H7 (cell line): ENCODE measurements at regions not wholly inside any gene's neighbourhood (a gene's known extent, or its start where the extent isn't known, plus 50 kb on each side); places are given as distances from the start of the nearest gene placed in this dataset.
A peak's percentile ranks its signal among the peaks of the same experiment; 100 is the strongest.

Experiments
- DNase-seq: peaks from one replicate; pipeline ENCODE4 v3.0.0; 2012
- H3K27me3 ChIP-seq: 2 replicates; pipeline ENCODE4 v1.6.0; 2011; ENCODE audit warnings: mild to moderate bottlenecking, low read length; ENCODE audit not compliant: control insufficient read depth, insufficient read depth
- H3K36me3 ChIP-seq: replicated peaks from 2 replicates; pipeline ENCODE4 v1.5.1; 2011; ENCODE audit warnings: low read length; ENCODE audit not compliant: control insufficient read depth, insufficient read depth
- H3K4me3 ChIP-seq: 2 replicates; pipeline ENCODE4 v1.5.1; 2011; ENCODE audit warnings: low read depth, mild to moderate bottlenecking, control low read depth, low read length, moderate library complexity; ENCODE audit not compliant: insufficient read depth

DNA sequence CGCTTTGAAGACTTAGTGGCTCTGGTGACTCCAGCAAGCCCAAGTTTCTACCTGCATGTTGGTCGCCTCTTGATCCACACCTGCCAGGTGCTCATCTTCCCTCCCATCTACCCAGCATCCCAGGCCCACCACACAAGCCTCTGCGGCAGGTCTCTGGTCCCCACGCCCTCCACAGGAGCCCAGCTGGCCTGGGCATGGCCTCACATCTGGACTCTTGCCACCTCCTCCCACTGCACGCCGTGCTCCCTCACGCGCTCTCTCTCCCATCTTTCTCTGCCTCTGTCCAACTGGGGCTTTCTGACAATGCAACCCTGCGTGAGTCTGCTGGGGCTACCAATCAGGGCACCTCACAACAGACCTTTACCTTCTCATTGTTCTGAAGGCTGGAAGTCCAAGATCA, 50.2 kb upstream of the FGFR2 start:
- no peak for DNase-seq
- Histone ChIP-seq H3K36me3 (no peaks in the 10 kb centered on the region), H3K27me3 (no peaks in the 10 kb centered on the region), H3K4me3 (no peak overlapping the region)

- Histone ChIP-seq H3K36me3 (no peaks in the 10 kb centered on the region), H3K27me3 (no peaks in the 10 kb centered on the region), H3K4me3 (no peak overlapping the region)
- DNase-seq: peak; percentile 60
Measured at GRCh38 chr10:121648059-121648458, 49.8 kb upstream of the FGFR2 start.
